Stimulated activated CD8-positive, alpha-beta memory T cell treated with anti-CD3 and anti-CD28 coated beads, Interleukin-15, amount 100 ng/mL, for 24 hours (primary cell): ENCODE measurements at regions not wholly inside any gene's neighbourhood (a gene's known extent, or its start where the extent isn't known, plus 50 kb on each side); places are given as distances from the start of the nearest gene placed in this dataset.
"Not testable (repeated sequence)": the region's sequence is repeated elsewhere in the genome, so short reads cannot be mapped to it uniquely, and the experiment has no call there.

Experiments
- DNase-seq: peaks from one replicate; pipeline ENCODE4 v3.0.0-alpha.2; 2020; ENCODE audit warnings: low read depth

DNA sequence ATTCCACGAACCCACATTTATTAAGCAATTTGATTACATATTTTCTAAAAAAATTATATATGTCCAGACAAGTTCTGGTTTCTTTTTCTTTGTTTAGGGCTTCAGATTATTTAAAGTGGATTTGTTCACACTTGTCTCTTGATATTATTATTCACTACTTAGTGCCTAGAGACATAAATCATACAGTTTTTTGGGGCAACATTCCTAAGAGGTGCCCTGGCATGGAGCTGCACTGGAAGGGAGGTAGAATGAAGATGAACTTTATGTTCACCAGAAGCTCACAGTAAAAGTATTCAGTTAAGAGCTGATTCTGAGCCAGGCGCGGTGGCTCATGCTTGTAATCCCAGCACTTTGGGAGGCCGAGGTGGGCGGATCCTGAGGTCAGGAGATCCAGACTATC, 762.7 kb upstream of the TMEFF2 start:
- DNase-seq, result no peak

DNA sequence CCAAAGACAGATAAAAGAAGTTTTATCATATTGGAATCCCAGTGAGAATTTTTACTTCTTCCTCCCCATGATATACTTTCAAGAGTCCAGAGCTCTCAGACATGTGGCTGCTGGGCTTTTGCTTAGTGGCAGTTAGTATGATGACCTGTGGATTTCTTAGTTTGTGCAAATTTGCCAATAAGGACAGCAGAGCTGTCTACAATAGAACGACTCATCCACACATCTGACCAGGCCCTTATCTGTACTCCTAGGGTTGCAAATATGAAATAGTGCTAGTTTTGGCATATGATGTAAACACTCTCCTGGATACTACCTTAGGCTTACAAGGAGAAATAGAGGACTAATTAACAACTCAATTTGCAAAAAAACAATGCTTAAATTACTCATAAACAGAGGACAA, 758.4 kb upstream of the TMEFF2 start:
- DNase-seq, result no peak

DNA sequence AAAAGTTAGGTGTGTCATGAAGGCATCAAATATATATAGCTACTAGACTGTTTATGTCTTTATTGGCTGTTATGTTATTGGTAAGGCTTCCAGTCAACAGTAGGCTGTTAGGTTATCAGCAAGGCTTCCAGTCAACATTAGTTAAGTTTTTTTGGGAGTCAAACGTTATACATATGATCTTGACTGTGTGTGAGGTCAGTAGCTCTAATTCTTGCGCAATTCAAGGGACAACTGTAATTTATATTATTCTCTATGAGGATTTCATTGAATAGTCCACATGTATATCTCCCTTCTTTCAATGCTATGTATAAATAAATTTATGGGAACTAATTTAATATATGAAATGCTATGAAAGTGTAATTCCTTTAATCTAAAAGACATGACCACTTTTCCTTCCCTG, 757.5 kb upstream of the TMEFF2 start:
- DNase-seq, result no peak

DNA sequence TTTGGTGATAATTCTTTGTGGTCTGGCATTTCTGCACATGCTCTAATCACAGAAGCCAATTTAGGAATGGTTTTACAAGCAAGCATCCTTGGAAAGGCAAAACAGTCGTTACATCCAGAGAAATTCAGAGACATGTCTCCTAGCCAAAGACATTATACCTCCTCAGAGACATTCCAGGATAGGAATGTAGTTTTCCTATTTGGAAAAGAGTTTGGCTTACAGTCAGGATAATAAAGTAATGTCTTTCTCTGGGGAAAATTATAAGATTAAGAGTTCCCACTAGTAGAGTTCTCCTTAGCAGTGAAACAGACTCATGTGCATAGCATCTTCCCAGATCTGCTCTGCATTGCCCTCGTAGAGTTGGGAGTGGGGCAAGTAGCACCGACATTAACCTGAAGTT, 753.6 kb upstream of the TMEFF2 start:
- no peak for DNase-seq

DNA sequence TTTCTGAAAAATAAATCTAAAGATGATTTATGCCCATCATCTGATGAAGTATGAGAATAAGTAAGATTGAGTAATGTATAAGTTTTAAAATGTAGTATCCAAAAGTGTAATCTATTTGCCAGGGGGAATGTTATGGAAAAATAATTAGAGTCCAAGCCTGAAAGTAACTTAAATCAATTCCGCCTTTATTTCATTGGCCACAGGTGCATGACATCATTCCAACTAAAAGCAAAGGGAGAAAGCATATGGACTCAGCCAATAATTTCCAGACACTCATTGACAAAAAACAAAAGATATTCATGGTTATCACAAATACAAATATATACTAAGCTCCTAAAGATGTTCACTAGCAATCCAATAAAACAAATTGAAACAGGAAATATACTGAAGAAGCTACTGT, 752.6 kb upstream of the TMEFF2 start:
- DNase-seq, result no peak

DNA sequence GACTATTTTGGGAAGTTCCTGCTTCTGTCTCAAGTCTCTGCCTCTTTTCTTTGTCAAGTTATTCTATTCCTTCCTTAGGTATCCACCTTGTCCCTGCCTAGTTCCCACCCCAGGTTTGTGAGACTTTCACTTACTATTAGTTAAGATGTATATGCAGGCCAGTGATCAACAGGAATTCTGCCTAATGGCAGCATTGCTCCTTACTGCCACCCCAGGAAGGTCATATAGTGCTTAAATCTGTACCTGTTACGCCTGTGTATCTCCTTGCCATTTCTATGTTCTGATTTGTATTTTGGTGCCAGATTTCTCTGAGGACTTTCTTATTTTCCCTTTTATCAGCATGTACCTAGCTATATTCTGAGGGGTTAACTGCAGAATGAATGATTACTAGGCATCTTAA, 746.0 kb upstream of the TMEFF2 start:
- DNase-seq, result no peak

DNA sequence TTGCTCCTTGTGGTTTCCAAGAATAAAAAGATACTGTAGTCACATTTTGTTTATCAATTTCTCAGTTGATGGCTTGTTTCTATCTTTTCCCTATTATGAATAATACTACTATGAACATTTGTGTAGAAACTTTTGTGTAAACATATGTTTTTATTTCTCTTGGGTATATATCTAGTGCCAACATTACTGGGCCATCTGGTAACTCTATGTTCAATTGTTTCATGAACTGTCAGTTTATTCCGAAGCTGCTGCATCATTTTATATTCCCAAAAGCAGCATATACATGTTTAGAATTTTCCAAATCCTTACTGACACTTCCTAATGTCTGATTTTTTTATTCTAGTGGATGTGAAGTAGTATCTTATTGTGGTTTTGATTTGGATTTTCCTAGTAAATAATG, 737.6 kb upstream of the TMEFF2 start:
- no peak for DNase-seq

DNA sequence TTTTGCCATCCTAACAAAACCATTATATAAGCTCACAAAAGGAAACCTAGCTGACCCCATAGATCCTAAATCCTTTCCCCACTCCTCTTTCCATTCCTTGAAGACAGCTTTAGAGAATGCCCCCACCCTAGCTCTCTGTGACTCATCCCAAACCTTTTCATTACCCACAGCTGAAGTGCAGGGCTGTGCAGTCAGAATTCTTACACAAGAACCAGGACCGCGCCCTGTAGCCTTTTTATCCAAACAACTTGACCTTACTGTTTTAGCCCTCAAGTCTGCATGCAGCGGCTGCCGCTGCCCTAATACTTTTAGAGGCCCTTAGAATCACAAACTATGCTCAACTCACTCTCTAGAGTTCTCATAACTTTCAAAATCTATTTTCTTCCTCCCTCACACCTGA, 726.9 kb upstream of the TMEFF2 start:
- DNase-seq, result not testable (repeated sequence)

DNA sequence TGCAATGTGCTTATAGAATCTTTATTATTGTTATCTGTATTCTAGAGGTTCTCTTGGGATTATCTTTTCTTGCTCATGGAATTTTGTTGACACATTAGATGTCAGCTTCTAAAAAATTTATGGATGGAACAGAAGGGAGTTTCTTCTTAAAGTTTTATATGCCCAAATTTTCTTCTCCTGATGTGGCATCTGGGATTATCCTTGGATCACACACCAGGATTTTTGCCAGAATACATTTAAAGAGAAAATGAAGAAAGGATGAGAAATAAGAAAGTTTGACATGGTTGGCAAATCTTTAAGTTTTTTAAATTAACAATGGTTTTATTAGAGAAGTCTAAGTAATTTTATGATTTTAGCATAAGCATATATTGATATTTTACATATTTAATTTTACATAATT, 706.7 kb upstream of the TMEFF2 start:
- DNase-seq, result no peak

DNA sequence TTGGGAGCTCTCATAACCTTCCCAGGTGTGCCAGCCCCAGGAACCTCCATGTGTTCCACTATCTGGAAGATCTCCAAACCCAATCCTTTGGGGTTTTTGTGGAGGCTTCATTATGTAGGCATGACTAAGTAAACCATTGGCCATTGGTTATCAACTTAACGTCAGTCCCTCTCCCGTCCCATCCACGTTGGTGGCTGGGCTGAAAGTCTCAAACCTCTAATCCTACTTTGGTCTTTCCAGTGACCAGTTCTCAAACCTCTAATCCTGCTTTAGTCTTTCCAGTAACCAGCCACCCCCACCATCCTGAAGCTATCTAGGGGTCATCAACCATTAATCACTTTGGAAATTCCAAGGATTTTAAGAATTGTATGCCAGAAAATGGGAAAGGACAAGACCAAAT, 704.7 kb upstream of the TMEFF2 start:
- DNase-seq, result no peak

DNA sequence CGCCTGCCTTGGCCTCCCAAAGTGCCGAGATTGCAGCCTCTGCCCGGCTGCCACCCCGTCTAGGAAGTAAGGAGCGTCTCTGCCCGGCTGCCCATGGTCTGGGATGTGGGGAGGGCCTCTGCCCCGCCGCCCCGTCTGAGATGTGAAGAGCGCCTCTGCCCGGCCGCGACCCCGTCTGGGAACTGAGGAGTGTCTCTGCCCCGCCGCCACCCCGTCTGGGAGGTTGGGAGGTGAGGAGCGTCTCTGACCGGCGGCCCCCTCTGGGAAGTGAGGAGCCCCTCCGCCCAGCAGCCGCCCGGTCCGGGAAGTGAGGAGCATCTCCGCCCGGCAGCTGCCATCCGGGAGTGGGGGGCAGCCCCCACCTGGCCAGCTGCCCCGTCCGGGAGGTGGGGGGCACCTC, 699.2 kb upstream of the TMEFF2 start:
- not testable (repeated sequence) for DNase-seq

DNA sequence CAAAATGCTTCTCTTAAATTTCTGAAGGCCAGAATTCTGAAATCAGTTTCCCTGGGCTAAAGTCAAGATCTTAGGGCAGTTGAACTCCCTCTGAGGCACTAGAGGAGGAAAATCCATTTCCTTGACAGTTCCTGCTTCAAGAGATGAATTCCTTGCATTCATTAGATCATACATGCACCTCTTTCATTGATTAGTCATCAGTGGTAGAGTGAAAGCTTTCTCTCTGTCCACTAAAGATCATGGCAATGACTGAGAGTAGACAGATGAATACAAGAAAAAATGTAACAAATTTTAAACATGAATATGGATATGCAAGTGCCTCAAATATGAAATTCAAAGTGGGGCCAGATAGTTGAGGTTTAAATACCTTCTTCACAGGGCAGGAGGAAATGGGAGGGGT, 693.4 kb upstream of the TMEFF2 start:
- no peak for DNase-seq

DNA sequence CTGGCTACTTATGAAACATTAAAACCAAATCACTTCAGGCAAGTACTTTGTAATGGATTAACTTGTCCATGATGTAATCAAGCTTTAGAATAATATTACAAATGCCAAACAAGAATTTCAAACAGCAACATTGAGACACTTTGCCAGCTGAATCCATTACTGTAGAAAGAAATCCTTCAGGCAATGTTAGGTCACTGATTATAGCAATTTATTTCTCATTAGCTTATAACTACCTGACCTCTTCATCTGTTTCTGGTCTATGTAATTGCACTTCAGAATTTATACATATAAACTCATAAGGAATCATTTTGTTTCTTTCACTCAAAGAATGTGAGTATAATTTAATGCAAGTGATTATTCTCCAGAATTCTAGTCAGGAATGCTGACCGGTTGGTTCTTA, 692.6 kb upstream of the TMEFF2 start:
- DNase-seq, result no peak

DNA sequence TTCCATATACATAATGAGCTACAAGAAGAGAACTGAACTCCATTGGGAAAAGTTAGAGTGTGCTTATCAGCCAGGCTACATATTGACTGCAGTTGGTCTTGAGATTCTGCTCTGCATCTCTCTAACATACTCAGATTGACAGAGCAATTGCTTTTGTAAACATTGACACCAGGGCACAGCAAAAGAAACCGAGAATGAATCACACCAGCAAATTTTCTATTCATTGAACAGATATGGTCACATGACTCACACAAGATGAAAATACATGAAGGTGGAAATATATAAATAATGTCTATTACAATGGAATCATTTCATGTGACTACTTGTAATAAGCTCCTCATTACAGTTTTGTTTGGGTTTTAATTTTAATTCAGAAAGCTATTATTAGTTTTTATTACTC, 691.9 kb upstream of the TMEFF2 start:
- DNase-seq, result no peak

DNA sequence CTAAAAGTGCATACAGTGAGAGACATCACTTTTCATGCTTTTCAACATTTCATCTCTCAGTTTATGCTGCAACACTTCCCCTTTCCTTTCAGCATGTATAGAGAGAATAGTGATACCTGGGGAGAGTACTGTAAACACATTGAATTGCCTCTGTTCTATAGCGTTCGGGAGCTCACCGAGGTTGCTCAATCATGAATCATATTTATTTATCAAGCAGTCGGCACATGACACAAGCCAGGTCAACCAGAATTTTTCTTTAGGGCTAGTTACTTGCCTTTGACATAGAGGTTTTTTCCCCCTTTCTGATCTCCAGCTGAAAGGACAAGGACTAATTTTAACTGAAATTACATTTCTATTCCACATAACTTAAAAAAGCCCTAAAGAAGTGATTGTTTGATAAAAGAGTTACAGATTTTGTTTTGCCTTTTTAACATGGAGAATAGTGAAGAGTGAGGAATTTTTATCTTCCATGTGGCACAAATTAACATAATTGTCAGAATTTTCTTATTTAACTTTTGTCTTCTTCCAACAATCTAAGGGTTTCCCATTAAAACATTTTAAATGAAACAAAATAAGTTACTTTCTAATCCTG, 690.9 kb upstream of the TMEFF2 start:
- DNase-seq, result no peak

DNA sequence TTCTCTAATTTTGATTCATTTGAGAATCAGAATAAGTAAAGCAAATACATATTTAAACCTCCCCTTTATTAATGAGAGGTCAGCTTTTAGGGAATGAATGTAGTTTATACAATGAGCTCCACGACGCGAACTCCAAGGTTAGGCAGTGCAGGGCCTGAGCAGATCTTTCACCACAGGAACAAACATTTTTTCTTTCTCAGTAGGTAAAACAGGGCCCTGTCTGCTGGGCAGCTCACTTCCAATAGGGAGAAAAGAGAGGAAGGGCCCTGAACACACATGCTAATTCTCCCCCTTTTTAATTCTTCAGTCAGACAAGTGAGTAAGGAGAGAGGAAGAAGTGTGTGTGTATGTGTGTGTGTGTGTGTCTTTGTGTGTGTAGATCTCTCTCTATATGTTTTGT, 682.4 kb upstream of the TMEFF2 start:
- no peak for DNase-seq

DNA sequence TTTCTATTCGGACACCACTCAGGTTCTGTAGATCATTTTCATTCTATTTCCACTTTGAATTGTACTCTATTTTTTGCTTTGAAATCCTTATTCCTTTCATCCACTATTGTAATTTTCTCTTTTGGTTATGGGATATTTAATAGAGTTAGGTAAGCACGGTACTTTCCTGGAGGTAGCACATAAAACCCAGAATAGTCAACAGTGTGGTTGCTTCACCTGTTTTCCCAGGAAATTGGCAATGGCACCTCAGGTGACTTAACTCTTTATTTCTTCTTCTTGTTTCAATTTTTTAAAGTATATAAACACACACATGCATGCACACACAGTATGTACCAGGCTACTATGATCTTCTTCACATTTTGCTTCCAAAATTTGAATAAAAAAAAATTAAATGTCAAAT, 682.0 kb upstream of the TMEFF2 start:
- DNase-seq, result no peak

DNA sequence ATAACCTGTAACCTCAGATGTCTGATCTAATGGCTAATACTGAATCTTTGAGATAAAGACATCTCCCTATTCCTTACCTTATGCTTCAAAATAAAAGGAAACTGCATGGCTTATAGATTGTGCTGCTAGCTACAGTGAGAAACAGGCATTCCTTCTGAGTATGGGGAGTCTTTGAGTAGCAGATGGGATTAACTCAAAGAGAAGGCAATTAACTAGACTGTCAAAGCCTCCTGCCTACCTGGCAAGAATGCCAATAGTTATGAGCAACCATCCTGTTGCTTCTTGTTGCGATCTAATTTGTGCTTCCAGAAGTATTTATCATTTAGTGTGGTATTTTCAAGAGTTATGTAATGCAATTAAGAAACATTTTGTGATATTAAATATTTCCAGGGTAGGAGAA, 660.0 kb upstream of the TMEFF2 start:
- DNase-seq, result no peak

DNA sequence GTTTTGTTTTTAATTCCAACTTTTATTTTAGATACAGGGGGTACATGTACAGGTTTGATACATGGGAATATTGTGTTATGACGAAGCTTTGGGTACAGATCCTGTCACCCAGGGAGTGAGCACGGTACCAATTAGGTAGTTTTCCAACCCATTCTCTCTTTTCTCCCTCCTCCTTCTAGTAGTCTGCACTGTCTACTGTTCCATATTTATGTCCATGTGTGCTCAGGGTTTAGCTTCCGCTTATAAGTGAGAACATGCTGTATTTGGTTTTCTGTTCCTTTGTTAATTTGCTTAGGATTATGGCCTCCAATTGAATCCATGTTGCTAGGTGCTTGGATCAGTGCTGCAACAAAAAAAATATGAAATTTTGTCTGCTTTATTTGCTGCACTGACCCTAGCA, 659.3 kb upstream of the TMEFF2 start:
- DNase-seq, result no peak

DNA sequence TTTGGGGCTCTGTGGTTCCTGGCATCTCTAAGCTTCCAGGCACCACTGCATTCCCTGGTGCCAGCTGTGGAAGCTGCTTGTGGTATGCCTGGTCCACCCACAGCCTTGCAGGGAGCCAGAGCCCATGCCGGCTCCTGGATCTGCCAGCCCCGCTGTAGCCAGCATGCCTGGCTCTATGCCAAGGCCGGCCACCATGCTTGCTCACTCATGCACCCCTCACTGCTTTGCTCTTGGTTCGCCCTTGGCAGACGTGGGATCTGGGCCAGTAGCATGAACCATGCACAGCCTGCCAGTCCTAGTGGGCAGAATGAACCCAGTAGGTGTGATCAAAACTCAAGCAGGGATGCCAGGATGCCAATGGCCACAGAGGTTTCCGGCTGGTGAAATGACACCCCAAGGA, 634.2 kb upstream of the TMEFF2 start:
- DNase-seq, result no peak

DNA sequence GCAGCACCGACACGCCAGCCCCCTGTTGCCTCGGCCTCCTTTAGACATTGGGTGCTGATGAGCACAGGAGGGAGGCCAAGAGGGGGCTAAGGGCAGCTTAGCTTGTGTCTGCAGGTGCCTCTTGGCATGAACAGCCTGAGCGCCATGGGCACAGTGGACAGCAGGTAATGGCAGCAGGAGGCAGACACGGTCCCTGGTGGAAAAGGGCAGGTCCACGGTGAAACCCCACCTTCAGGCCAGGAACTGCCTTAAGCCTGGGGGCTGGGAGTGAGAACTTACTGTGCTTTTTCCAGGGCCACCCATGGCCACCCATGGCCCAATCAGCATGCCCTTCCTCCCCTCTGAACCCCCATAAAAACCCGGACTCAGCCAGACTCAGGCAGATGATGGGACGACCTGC, 633.4 kb upstream of the TMEFF2 start:
- DNase-seq, result no peak

DNA sequence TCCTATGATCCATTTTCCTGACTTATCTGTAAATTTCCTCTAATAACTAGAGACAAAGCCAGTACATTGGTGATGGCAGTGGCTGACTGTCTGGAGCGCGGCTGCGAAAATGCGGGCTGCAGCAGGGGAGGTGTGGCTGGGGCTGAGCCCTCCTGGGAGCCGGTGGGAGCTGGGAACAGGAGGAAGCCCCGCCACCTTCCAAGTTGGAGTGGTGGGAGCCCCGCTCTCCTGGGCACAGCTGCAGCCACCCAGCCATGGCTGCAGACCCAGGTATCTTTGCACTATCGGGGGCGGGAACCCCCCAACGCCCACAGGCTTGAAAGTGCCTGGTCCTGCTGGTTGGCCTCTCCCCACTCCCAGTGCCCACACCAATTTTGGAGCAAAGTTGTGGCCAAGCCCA, 633.0 kb upstream of the TMEFF2 start:
- DNase-seq, result no peak

DNA sequence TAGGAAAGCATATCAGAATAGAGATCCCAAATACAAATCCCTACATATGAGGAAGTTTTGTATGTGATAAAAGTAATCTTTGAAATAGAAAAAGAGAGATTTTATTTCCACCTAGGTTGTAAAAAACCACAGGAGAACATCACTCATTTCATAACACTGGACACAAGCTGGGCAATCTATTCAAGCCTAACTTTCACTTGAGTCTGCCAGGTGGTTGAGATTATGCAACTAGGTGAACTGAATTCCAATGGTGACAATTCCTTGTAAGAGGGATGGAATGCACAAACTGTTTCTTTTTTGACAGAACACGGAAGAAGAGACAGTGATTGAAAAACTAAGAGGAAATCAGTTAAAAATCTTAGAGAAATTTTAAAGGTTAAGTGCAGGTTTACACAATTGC, 619.6 kb upstream of the TMEFF2 start:
- DNase-seq, result no peak

DNA sequence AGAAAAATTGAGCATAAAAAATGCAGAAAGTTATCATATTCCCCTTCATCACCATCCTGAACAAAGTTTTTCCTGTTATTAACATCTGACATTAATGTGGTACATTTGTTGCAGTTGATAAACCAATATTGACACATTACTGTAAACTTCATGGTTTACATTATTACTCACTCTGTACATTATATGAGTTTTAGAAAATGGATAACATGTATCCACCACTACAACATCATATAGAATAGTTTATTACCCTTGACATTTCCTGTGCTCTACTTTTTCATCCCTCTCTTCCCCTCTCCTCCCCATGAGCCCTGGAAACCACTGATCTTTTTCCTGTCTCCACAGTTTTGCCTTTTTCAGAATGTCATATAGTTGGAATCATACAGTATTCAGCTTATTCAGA, 618.6 kb upstream of the TMEFF2 start:
- no peak for DNase-seq

DNA sequence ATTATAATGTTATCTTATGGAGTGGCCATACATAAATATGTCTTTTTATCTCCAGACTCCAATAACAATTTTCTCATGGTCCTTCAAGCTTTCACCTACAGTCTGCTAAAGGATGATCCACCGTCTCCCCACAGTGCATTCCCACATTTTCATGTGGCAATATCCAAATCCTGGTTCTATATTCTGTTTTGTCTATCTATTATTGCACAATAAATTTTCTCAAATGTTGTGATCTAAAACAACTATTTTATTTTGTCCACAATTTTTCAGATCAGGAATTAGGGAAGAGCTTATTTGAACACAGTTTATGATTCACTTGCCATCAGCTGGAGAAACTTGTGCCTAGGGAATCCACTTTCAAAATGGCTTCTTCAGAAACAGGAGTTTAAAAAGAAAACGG, 614.4 kb upstream of the TMEFF2 start:
- DNase-seq, result no peak
